Adrenal gland (tissue), 9 donors: ENCODE measurements at regions not wholly inside any gene's neighbourhood (a gene's known extent, or its start where the extent isn't known, plus 50 kb on each side); places are given as distances from the start of the nearest gene placed in this dataset.

Source experiments
- DNase-seq, 7 donors: peaks; one replicate each; pipeline ENCODE4 v3.0.0-alpha.2; 2019 to 2020
- H3K27ac ChIP-seq, 5 donors: fragments of 200-600 bp; sonication (generic) in 4 of 5; 1 replicate in 3 of 5; 2 replicates in 2 of 5; pipeline versions ENCODE4 v1.5.1 to v1.8.0; 2016 to 2020; ENCODE audit warnings: mild to moderate bottlenecking in 1 of 5
- H3K27me3 ChIP-seq: fragments of 200-600 bp; 2 replicates; pipeline ENCODE4 v1.8.0; 2021
- H3K36me3 ChIP-seq, 2 donors: fragments of 200-600 bp; replicated peaks in 1 of 2; 1 replicate in 1 of 2; 2 replicates in 1 of 2; pipeline versions ENCODE4 v1.5.1 to v1.8.0; 2018 to 2022
- H3K4me1 ChIP-seq, 2 donors: fragments of 200-600 bp; replicated peaks in 1 of 2; 1 replicate in 1 of 2; 2 replicates in 1 of 2; pipeline versions ENCODE4 v1.5.1 to v1.8.0; 2018 to 2021
- H3K4me3 ChIP-seq, 4 donors: fragments of 200-600 bp; sonication (generic) in 3 of 4; one replicate each; pipeline ENCODE4 v1.5.1; 2016 to 2018
- H3K9me3 ChIP-seq, 3 donors: fragments of 200-600 bp; sonication (generic) in 1 of 3; replicated peaks in 1 of 3; 1 replicate in 2 of 3; 2 replicates in 1 of 3; pipeline versions ENCODE4 v1.5.1 to v1.8.0; 2016 to 2021
- CTCF ChIP-seq, 6 experiments: fragments of 450-650 bp in 4 of 6; fragments of 200-600 bp in 2 of 6; sonication (generic) in 1 of 6; IDR thresholded peaks; 1 replicate in 5 of 6; 2 replicates in 1 of 6; pipeline versions ENCODE4 v1.5.1 to v1.8.0; 2016 to 2021; ENCODE audit warnings: antibody characterized with exemption in 6 of 6, mild to moderate bottlenecking in 2 of 6, moderate library complexity in 1 of 6
- POLR2A ChIP-seq, 2 donors: fragments of 450-650 bp; IDR thresholded peaks; one replicate each; pipeline ENCODE4 v1.6.1; 2017; ENCODE audit warnings: antibody characterized with exemption in 2 of 2, mild to moderate bottlenecking in 2 of 2, moderate library complexity in 1 of 2
- WGBS, 4 donors: extraction: QIAGEN DNeasy Blood & Tissue Kit in 2 of 4; methylation state at CpG; one replicate each; pipeline versions ENCODE4 v1.1.5 to v1.1.7; 2013 to 2017; 5-methylcytosine and 5-hydroxymethylcytosine counted together
- intact Hi-C, 2 donors: fragments of 100-400 bp; cut with DNase I; formaldehyde crosslinking; loops; one replicate each; pipeline versions ENCODE4 v1.14.1 to v1.15.0; 2022 to 2023
- donor health status: healthy with polysubstance abuse.
- donor health status: Bipolar disorder and iron deficiency.
- donor health status: DM: yes; HTN: yes; CAD: no.
- donor health status: DM: no; HTN: no; CAD: no.
- donor health status: DM: no; HTN: no; CAD: no.

GRCh38 chr5:33315189-33315588, 125.6 kb upstream of the TARS1 start:
- H3K27ac ChIP-seq, result no peak overlapping the region
- DNase-seq, result no peak
- no peaks in the 10 kb centered on the region for H3K27me3 ChIP-seq
- intact Hi-C loops, result no loop called here
- H3K4me3 ChIP-seq, result no peak overlapping the region
- TF ChIP-seq POLR2A (IDR thresholded peaks at IDR 0.05) (no peak), CTCF (IDR thresholded peaks at IDR 0.05) (no peak)
- H3K4me1 ChIP-seq, result peaks cover 0 to 6% of the 10 kb centered on the region in 2 donors
- 57 to 74% (median 70%) methylated on average over 1 of the region's 1 CpG for WGBS, 4 donors
- no peaks in the 10 kb centered on the region for H3K36me3 ChIP-seq
- H3K9me3 ChIP-seq, result no peaks in the 10 kb centered on the region

GRCh38 chr5:33316773-33317172, 124.0 kb upstream of the TARS1 start:
- H3K27me3 ChIP-seq, result no peaks in the 10 kb centered on the region
- H3K4me3 ChIP-seq, result no peak overlapping the region
- 83 to 91% (median 84%) methylated on average over 1 of the region's 1 CpG for WGBS, 4 donors
- no peaks in the 10 kb centered on the region for H3K36me3 ChIP-seq
- peaks cover 0 to 7% of the 10 kb centered on the region in 2 donors for H3K4me1 ChIP-seq
- intact Hi-C loops, result no loop called here
- no peak overlapping the region for H3K27ac ChIP-seq
- no peaks in the 10 kb centered on the region for H3K9me3 ChIP-seq
- DNase-seq, result no peak
- TF ChIP-seq CTCF (IDR thresholded peaks at IDR 0.05) (no peak), POLR2A (IDR thresholded peaks at IDR 0.05) (no peak)

- H3K27ac ChIP-seq, result no peak overlapping the region
- H3K4me1 ChIP-seq, result peaks cover 0 to 7% of the 10 kb centered on the region in 2 donors
- no peaks in the 10 kb centered on the region for H3K36me3 ChIP-seq
- TF ChIP-seq CTCF (IDR thresholded peaks at IDR 0.05) (no peak), POLR2A (IDR thresholded peaks at IDR 0.05) (no peak)
- DNase-seq, result no peak
- intact Hi-C loops, result no loop called here
- no peaks in the 10 kb centered on the region for H3K9me3 ChIP-seq
- no peaks in the 10 kb centered on the region for H3K27me3 ChIP-seq
- no peak overlapping the region for H3K4me3 ChIP-seq
- WGBS, 4 donors, result 87 to 91% (median 90%) methylated on average over 2 of the region's 2 CpGs
Observed at GRCh38 chr5:33317271-33317670, 123.5 kb upstream of the TARS1 start.

- Histone ChIP-seq H3K27ac (peak overlapping the region in 1 of 5 donors; percentile 67), H3K36me3 (no peaks in the 10 kb centered on the region), H3K4me3 (no peak overlapping the region), H3K4me1 (peaks cover 0 to 7% of the 10 kb centered on the region in 2 donors), H3K9me3 (no peaks in the 10 kb centered on the region), H3K27me3 (no peaks in the 10 kb centered on the region)
- 71 to 79% (median 75%) methylated on average over 1 of the region's 1 CpG for WGBS, 4 donors
- TF ChIP-seq CTCF (IDR thresholded peaks at IDR 0.05), result no peak
- no peak for TF ChIP-seq POLR2A (IDR thresholded peaks at IDR 0.05)
- DNase-seq, result no peak
- intact Hi-C loops, result no loop called here
Observed at GRCh38 chr5:33319151-33319550, 121.6 kb upstream of the TARS1 start.
